HepG2 (cell line): ENCODE measurements at regions not wholly inside any gene's neighbourhood (a gene's known extent, or its start where the extent isn't known, plus 50 kb on each side); places are given as distances from the start of the nearest gene placed in this dataset.

Source experiments
- ATAC-seq: fragments of 200-7000 bp; cut with Tn5 transposase; 3 replicates; pipeline ENCODE4 v1.9.1; 2020; ENCODE audit warnings: mild to moderate bottlenecking, moderate library complexity
- BruUV-seq: library from RNA; stranded (reverse); fragments of 400-500 nt; replicated peaks from 2 replicates; lab custom pipeline; 2021; lab: Mats Ljungman, UMichigan
- CTCF ChIA-PET: fragments of 300-600 bp; formaldehyde crosslinking; extraction: SDS; loops from one replicate; lab custom pipeline; 2021; ENCODE audit warnings: low total read pairs, inconsistent platforms, low intra/inter-chr PET ratio; lab: Yijun Ruan, JAX
- POLR2A ChIA-PET: fragments of 350-600 bp; sonication (Branson Sonifier 250); formaldehyde crosslinking; loops from one replicate; lab custom pipeline; 2020; ENCODE audit warnings: antibody characterized with exemption, inconsistent platforms; lab: Yijun Ruan, JAX
- DNase-seq: peaks from one replicate; pipeline ENCODE4 v3.0.0-alpha.2; 2015; ENCODE audit warnings: low spot score
- FAIRE-seq: peaks from 3 replicates; lab custom pipeline; 2011; peaks lifted over from hg19 to GRCh38; lab: Jason Lieb, UNC
- H2AFZ ChIP-seq: one replicate; pipeline ENCODE4 v1.6.1; 2011; ENCODE audit warnings: low read length, inconsistent platforms
- H3K27ac ChIP-seq: fragments of 300-600 bp; 3 replicates; pipeline ENCODE4 v1.8.0; 2011; ENCODE audit warnings: mixed run types, mild to moderate bottlenecking, mixed read lengths, low read length, inconsistent platforms; ENCODE audit not compliant: insufficient read depth; ENCODE audit errors: extremely low read length
- H3K27me3 ChIP-seq, 2 experiments: fragments of 200-600 bp in 1 of 2; 2 replicates in 1 of 2; 3 replicates in 1 of 2; pipeline versions ENCODE4 v1.6.0 to v1.8.0; 2011; ENCODE audit warnings: low read length in 2 of 2, mild to moderate bottlenecking in 2 of 2, moderate library complexity in 2 of 2, inconsistent platforms in 1 of 2; ENCODE audit not compliant: insufficient read depth in 2 of 2, control insufficient read depth in 1 of 2
- H3K36me3 ChIP-seq, 2 experiments: fragments of 200-600 bp in 1 of 2; replicated peaks in 1 of 2; 2 replicates in 1 of 2; 3 replicates in 1 of 2; pipeline versions ENCODE4 v1.5.1 to v1.8.0; 2011; ENCODE audit warnings: low read length in 2 of 2, inconsistent platforms in 1 of 2; ENCODE audit not compliant: insufficient read depth in 2 of 2, control insufficient read depth in 1 of 2
- H3K4me1 ChIP-seq: 2 replicates; pipeline ENCODE4 v1.5.1; 2012; ENCODE audit warnings: low read length, inconsistent platforms; ENCODE audit not compliant: insufficient read depth
- H3K4me2 ChIP-seq: 2 replicates; pipeline ENCODE4 v1.6.0; 2011; ENCODE audit warnings: low read depth, low read length, inconsistent platforms
- H3K4me3 ChIP-seq, 3 experiments: fragments of 200-600 bp in 1 of 3; sonication (generic), shearing (Covaris generic) in 1 of 3; replicated peaks in 1 of 3; 2 replicates each; pipeline ENCODE4 v1.5.1; 2011 to 2016; ENCODE audit warnings: low read length in 3 of 3, inconsistent platforms in 2 of 3, low read depth in 2 of 3, mild to moderate bottlenecking in 2 of 3, control low read depth in 1 of 3, mixed read lengths in 1 of 3; ENCODE audit not compliant: insufficient read depth in 1 of 3
- H3K79me2 ChIP-seq: one replicate; pipeline ENCODE4 v1.6.1; 2011; ENCODE audit warnings: low read length, inconsistent platforms; ENCODE audit not compliant: insufficient read depth
- H3K9ac ChIP-seq: 2 replicates; pipeline ENCODE4 v1.6.0; 2011; ENCODE audit warnings: mild to moderate bottlenecking, low read depth, low read length, inconsistent platforms; ENCODE audit not compliant: insufficient read depth
- H3K9me3 ChIP-seq: 2 replicates; pipeline ENCODE4 v1.5.1; 2012; ENCODE audit warnings: mild to moderate bottlenecking, low read length
- H4K20me1 ChIP-seq: 2 replicates; pipeline ENCODE4 v1.6.0; 2011; ENCODE audit warnings: inconsistent platforms, mild to moderate bottlenecking, low read length, moderate library complexity; ENCODE audit not compliant: insufficient read depth
- FOXO1 ChIP-seq: sonication (generic); formaldehyde crosslinking; IDR thresholded peaks from 2 replicates; pipeline ENCODE4 v1.4.0; 2020; ENCODE audit warnings: missing genetic modification reagents
- SRSF9 ChIP-seq: fragments of 200-400 bp; formaldehyde crosslinking; IDR thresholded peaks from 2 replicates; pipeline ENCODE4 v1.6.1; 2018; ENCODE audit warnings: borderline replicate concordance, mild to moderate bottlenecking, low read depth, low read length; ENCODE audit not compliant: insufficient read depth, poor library complexity, severe bottlenecking
- ZNF432 ChIP-seq: sonication (generic); formaldehyde crosslinking; IDR thresholded peaks from 2 replicates; pipeline ENCODE4 v1.5.0; 2020; ENCODE audit warnings: missing genetic modification reagents, mild to moderate bottlenecking, borderline replicate concordance
- WGBS: methylation state at CpG from one replicate; pipeline ENCODE4 v1.1.6; 2017; ENCODE audit warnings: low lambda C conversion rate; 5-methylcytosine and 5-hydroxymethylcytosine counted together
- in situ Hi-C: cut with HindIII; loops from 2 replicates; pipeline ENCODE4 v1.10.0; 2017; ENCODE audit warnings: low pct_unique_long_range_greater_than_20kb; ENCODE audit not compliant: extremely low pct_ligation_motif_present
- intact Hi-C: fragments of 100-400 bp; cut with micrococcal nuclease; formaldehyde crosslinking; loops from one replicate; pipeline ENCODE4 v1.10.0; 2022; ENCODE audit not compliant: unreplicated experiment
- TF ChIP-seq, protein P1 (sequence below), 2 experiments: sonication (generic) in 1 of 2; formaldehyde crosslinking in 1 of 2; IDR thresholded peaks; 2 replicates each; pipeline versions ENCODE4 v1.4.0 to v1.6.1; 2016 to 2020; ENCODE audit warnings: borderline replicate concordance in 1 of 2, low read depth in 1 of 2, mild to moderate bottlenecking in 1 of 2, missing genetic modification reagents in 1 of 2
- TF ChIP-seq, protein P2 (sequence below): sonication (generic); formaldehyde crosslinking; IDR thresholded peaks from 2 replicates; pipeline ENCODE4 v1.5.0; 2020; ENCODE audit warnings: mild to moderate bottlenecking, missing genetic modification reagents, moderate library complexity
- TF ChIP-seq, protein P3 (sequence below): sonication (generic); formaldehyde crosslinking; IDR thresholded peaks from 2 replicates; pipeline ENCODE4 v1.4.0; 2020; ENCODE audit warnings: mild to moderate bottlenecking, missing genetic modification reagents

DNA sequence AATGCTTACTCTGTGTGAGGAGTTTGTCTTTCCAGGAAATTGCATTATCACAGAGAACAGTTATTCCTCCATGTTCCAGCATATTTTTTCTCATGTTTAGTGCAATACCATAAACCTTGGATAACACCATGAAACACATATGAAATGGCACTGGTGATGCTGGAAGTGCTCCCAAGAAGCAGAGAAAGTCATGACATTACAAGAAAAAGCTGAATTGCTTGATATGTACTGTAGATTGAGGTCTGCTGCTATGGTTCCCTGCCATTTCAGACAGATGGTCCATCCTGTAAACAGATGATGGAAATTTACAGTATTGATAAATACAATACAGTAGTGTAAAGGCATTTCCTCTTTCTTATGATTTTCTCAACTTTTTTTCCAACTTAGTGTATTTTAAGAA is 422.1 kb downstream of the LRRIQ3 start:
- no peak overlapping the region for H3K27ac ChIP-seq
- H3K36me3 ChIP-seq: no peaks in the 10 kb centered on the region
- no peak for ATAC-seq
- H2AFZ ChIP-seq: no peak overlapping the region
- DNase-seq: no peak
- no peak overlapping the region for H3K4me2 ChIP-seq
- no peaks in the 10 kb centered on the region for H3K79me2 ChIP-seq
- TF ChIP-seq ZNF432 (CRISPR knock-in tag) (no peak), SRSF9 (no peak)
- H3K9ac ChIP-seq: no peak overlapping the region
- H3K4me3 ChIP-seq: no peak overlapping the region
- POLR2A ChIA-PET: no interaction called here
- BruUV-seq: no TSS peak
- H3K27me3 ChIP-seq: no peaks in the 10 kb centered on the region
- intact Hi-C loops (no loop called here), in situ Hi-C loops (no loop called here)
- H3K4me1 ChIP-seq: no peaks in the 10 kb centered on the region
- peaks cover 46% of the 10 kb centered on the region for H3K9me3 ChIP-seq
- FAIRE-seq: no peak
- CTCF ChIA-PET: no interaction called here
- no peaks in the 10 kb centered on the region for H4K20me1 ChIP-seq

DNA sequence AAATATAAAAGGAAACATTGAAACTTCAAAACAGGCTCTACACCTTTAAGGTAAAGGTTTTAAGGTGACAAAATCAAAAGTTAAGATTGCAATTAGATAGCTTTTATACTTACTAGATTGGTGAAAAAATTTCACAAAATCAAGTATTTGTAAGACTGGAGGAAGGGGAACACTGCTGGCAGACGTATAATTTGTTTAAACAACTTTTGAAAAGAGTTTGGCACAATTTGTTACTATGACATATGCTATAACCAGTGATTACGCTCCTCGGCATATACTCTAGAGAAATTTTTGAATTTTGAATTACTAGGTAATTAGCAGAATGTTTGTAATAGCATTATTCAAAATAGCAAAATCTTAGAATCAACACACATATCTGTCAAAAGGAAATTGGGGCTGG is 425.0 kb downstream of the LRRIQ3 start:
- Histone ChIP-seq H3K4me3 (no peak overlapping the region), H4K20me1 (no peaks in the 10 kb centered on the region), H3K79me2 (no peaks in the 10 kb centered on the region), H3K9me3 (peaks cover 49% of the 10 kb centered on the region), H3K4me2 (no peak overlapping the region), H3K9ac (no peak overlapping the region), H3K27ac (no peak overlapping the region), H3K4me1 (no peaks in the 10 kb centered on the region), H3K36me3 (no peaks in the 10 kb centered on the region), H3K27me3 (no peaks in the 10 kb centered on the region), H2AFZ (no peak overlapping the region)
- ChIA-PET POLR2A (no interaction called here), CTCF (no interaction called here)
- WGBS: 11% methylated on average over 3 of the region's 3 CpGs
- ATAC-seq (no peak), FAIRE-seq (no peak), DNase-seq (no peak)
- in situ Hi-C loops: no loop called here
- no TSS peak for BruUV-seq
- intact Hi-C loops: no loop called here
- TF ChIP-seq, protein P1, sequence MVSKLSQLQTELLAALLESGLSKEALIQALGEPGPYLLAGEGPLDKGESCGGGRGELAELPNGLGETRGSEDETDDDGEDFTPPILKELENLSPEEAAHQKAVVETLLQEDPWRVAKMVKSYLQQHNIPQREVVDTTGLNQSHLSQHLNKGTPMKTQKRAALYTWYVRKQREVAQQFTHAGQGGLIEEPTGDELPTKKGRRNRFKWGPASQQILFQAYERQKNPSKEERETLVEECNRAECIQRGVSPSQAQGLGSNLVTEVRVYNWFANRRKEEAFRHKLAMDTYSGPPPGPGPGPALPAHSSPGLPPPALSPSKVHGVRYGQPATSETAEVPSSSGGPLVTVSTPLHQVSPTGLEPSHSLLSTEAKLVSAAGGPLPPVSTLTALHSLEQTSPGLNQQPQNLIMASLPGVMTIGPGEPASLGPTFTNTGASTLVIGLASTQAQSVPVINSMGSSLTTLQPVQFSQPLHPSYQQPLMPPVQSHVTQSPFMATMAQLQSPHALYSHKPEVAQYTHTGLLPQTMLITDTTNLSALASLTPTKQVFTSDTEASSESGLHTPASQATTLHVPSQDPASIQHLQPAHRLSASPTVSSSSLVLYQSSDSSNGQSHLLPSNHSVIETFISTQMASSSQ (IDR thresholded peaks at IDR 0.05; ENCODE audit: low read depth): no peak
- TF ChIP-seq, protein P1 (CRISPR knock-in tag; IDR thresholded peaks at IDR 0.05; ENCODE audit: borderline replicate concordance): no peak
- TF ChIP-seq, protein P2, sequence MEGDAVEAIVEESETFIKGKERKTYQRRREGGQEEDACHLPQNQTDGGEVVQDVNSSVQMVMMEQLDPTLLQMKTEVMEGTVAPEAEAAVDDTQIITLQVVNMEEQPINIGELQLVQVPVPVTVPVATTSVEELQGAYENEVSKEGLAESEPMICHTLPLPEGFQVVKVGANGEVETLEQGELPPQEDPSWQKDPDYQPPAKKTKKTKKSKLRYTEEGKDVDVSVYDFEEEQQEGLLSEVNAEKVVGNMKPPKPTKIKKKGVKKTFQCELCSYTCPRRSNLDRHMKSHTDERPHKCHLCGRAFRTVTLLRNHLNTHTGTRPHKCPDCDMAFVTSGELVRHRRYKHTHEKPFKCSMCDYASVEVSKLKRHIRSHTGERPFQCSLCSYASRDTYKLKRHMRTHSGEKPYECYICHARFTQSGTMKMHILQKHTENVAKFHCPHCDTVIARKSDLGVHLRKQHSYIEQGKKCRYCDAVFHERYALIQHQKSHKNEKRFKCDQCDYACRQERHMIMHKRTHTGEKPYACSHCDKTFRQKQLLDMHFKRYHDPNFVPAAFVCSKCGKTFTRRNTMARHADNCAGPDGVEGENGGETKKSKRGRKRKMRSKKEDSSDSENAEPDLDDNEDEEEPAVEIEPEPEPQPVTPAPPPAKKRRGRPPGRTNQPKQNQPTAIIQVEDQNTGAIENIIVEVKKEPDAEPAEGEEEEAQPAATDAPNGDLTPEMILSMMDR (CRISPR knock-in tag): no peak
- no peak for TF ChIP-seq FOXO1 (CRISPR knock-in tag)
- TF ChIP-seq, protein P3, sequence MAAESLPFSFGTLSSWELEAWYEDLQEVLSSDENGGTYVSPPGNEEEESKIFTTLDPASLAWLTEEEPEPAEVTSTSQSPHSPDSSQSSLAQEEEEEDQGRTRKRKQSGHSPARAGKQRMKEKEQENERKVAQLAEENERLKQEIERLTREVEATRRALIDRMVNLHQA (CRISPR knock-in tag): no peak
